Neuronal stem cell (in vitro differentiated cells): ENCODE measurements at regions not wholly inside any gene's neighbourhood (a gene's known extent, or its start where the extent isn't known, plus 50 kb on each side); places are given as distances from the start of the nearest gene placed in this dataset.

ENCODE experiments used
- DNase-seq: peaks from one replicate; pipeline ENCODE4 v3.0.0-alpha.2; 2013; ENCODE audit warnings: low spot score
- H2AFZ ChIP-seq: one replicate; pipeline ENCODE4 v1.6.1; 2013; ENCODE audit warnings: mild to moderate bottlenecking, low read length, inconsistent platforms
- H2AK5ac ChIP-seq: 2 replicates; pipeline ENCODE4 v1.6.1; 2013; ENCODE audit warnings: low read depth, mild to moderate bottlenecking, inconsistent platforms, low read length, moderate library complexity, mixed read lengths
- H2BK120ac ChIP-seq: 2 replicates; pipeline ENCODE4 v1.6.1; 2013; ENCODE audit warnings: low read depth, mild to moderate bottlenecking, inconsistent platforms, low read length, moderate library complexity, mixed read lengths
- H2BK12ac ChIP-seq: one replicate; pipeline ENCODE4 v1.6.1; 2013; ENCODE audit warnings: low read length, inconsistent platforms
- H2BK15ac ChIP-seq: 2 replicates; pipeline ENCODE4 v1.6.1; 2013; ENCODE audit warnings: mild to moderate bottlenecking, low read length, inconsistent platforms, mixed read lengths
- H2BK5ac ChIP-seq: one replicate; pipeline ENCODE4 v1.6.1; 2013; ENCODE audit warnings: inconsistent platforms, mild to moderate bottlenecking, low read length, moderate library complexity
- H3K14ac ChIP-seq: one replicate; pipeline ENCODE4 v1.6.1; 2013; ENCODE audit warnings: low read length, inconsistent platforms
- H3K18ac ChIP-seq: 2 replicates; pipeline ENCODE4 v1.6.1; 2013; ENCODE audit warnings: low read length, inconsistent platforms
- H3K23ac ChIP-seq: 2 replicates; pipeline ENCODE4 v1.6.1; 2013; ENCODE audit warnings: low read depth, mild to moderate bottlenecking, mixed read lengths, low read length, inconsistent platforms; ENCODE audit not compliant: poor library complexity
- H3K27ac ChIP-seq: replicated peaks from 3 replicates; pipeline ENCODE4 v1.5.1; 2013; ENCODE audit warnings: low read length, inconsistent platforms
- H3K27me3 ChIP-seq, 3 experiments: 2 replicates each; pipeline ENCODE4 v1.6.1; 2013; ENCODE audit warnings: low read length in 3 of 3, mild to moderate bottlenecking in 2 of 3, inconsistent platforms in 1 of 3, low read depth in 1 of 3, mixed read lengths in 1 of 3, moderate library complexity in 1 of 3; ENCODE audit not compliant: control insufficient read depth in 3 of 3, insufficient read depth in 3 of 3
- H3K36me3 ChIP-seq, 2 donors: replicated peaks in 1 of 2; 2 replicates each; pipeline ENCODE4 v1.6.1; 2013; ENCODE audit warnings: low read length in 2 of 2; ENCODE audit not compliant: control insufficient read depth in 2 of 2, insufficient read depth in 2 of 2
- H3K4ac ChIP-seq: 2 replicates; pipeline ENCODE4 v1.6.1; 2013; ENCODE audit warnings: inconsistent platforms, mild to moderate bottlenecking, low read length, moderate library complexity
- H3K4me1 ChIP-seq, 2 donors: 1 replicate in 1 of 2; 2 replicates in 1 of 2; pipeline ENCODE4 v1.6.1; 2013; ENCODE audit warnings: low read length in 2 of 2, low read depth in 1 of 2; ENCODE audit not compliant: control insufficient read depth in 2 of 2, insufficient read depth in 1 of 2
- H3K4me2 ChIP-seq: one replicate; pipeline ENCODE4 v1.6.1; 2013; ENCODE audit warnings: mild to moderate bottlenecking, low read length, inconsistent platforms; ENCODE audit not compliant: insufficient read depth, poor library complexity, severe bottlenecking
- H3K4me3 ChIP-seq, 2 donors: 2 replicates each; pipeline ENCODE4 v1.5.1; 2013; ENCODE audit warnings: low read length in 2 of 2, mild to moderate bottlenecking in 2 of 2, inconsistent platforms in 1 of 2, moderate library complexity in 1 of 2
- H3K79me1 ChIP-seq: one replicate; pipeline ENCODE4 v1.6.1; 2013; ENCODE audit warnings: low read depth, mild to moderate bottlenecking, inconsistent platforms, low read length, moderate library complexity
- H3K9ac ChIP-seq: one replicate; pipeline ENCODE4 v1.6.1; 2013; ENCODE audit warnings: mild to moderate bottlenecking, low read depth, low read length, inconsistent platforms; ENCODE audit not compliant: poor library complexity
- H3K9me3 ChIP-seq, 2 donors: replicated peaks in 1 of 2; 2 replicates each; pipeline versions ENCODE3 to v1.6.1; 2013; ENCODE audit warnings: low read length in 2 of 2, mild to moderate bottlenecking in 2 of 2, inconsistent platforms in 1 of 2, low read depth in 1 of 2, mixed read lengths in 1 of 2, moderate library complexity in 1 of 2; ENCODE audit not compliant: control insufficient read depth in 2 of 2, insufficient read depth in 1 of 2
- H4K8ac ChIP-seq: one replicate; pipeline ENCODE4 v1.6.1; 2013; ENCODE audit warnings: low read depth, mild to moderate bottlenecking, inconsistent platforms, low read length, moderate library complexity
- H4K91ac ChIP-seq: one replicate; pipeline ENCODE4 v1.6.1; 2013; ENCODE audit warnings: low read length, low read depth, mild to moderate bottlenecking, inconsistent platforms; ENCODE audit not compliant: poor library complexity
- WGBS, 2 donors: extraction: QIAGEN DNeasy Blood & Tissue Kit; methylation state at CpG; one replicate each; pipeline ENCODE4 v1.1.7; 2013; ENCODE audit warnings: missing lambda C conversion rate in 2 of 2, mixed read lengths in 1 of 2; ENCODE audit not compliant: insufficient read length in 2 of 2, insufficient replicate concordance in 1 of 2; ENCODE audit errors: extremely low coverage in 2 of 2; 5-methylcytosine and 5-hydroxymethylcytosine counted together

DNA sequence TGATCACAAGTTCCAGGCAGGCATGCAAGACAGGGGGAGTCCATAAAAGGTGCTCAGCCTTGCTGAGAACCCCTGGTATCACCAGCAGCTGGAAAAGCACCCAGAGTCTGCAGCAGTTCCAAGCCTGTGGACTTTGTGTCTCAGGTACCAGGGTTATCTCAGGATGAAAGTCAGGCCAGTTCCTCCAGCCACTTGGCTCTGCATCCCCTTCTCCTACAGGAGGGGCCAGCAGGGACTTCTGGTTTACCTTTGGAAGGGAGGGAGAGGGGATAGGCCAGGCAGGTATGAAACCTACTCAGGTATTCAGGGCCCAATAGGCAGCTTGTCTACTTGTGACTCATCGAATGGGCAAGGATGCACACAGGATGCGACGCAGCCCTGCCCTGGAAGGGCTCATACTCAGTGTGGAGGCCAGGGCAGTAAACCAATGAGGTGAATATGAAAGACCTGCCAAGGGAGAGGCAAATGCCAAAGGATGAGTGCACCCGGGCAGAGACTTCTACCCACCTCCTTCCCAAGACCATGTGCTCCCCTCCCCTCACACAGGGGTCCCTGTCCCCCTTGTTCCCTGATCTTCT, 148.2 kb downstream of the SLC38A6 start:
- Histone ChIP-seq H4K91ac (no peak overlapping the region), H2AFZ (no peak overlapping the region), H3K79me1 (no peaks in the 10 kb centered on the region), H4K8ac (no peak overlapping the region), H3K23ac (peak overlapping the region; percentile 17), H3K36me3 (no peaks in the 10 kb centered on the region), H3K27me3 (no peaks in the 10 kb centered on the region), H3K4me1 (peaks cover 3 to 18% of the 10 kb centered on the region in 2 donors), H2BK15ac (no peak overlapping the region), H3K18ac (no peak overlapping the region), H3K9me3 (no peaks in the 10 kb centered on the region), H3K4me3 (peak overlapping the region in 1 of 2 donors; percentile 12), H3K9ac (no peak overlapping the region), H3K27ac (no peak overlapping the region), H2BK5ac (no peak overlapping the region), H2BK12ac (no peak overlapping the region), H3K14ac (no peak overlapping the region), H3K4ac (no peak overlapping the region), H3K4me2 (no peak overlapping the region), H2BK120ac (no peak overlapping the region), H2AK5ac (no peak overlapping the region)
- no CpG with 5 or more reads among the region's 4 CpGs for WGBS, 2 donors
- DNase-seq: no peak

DNA sequence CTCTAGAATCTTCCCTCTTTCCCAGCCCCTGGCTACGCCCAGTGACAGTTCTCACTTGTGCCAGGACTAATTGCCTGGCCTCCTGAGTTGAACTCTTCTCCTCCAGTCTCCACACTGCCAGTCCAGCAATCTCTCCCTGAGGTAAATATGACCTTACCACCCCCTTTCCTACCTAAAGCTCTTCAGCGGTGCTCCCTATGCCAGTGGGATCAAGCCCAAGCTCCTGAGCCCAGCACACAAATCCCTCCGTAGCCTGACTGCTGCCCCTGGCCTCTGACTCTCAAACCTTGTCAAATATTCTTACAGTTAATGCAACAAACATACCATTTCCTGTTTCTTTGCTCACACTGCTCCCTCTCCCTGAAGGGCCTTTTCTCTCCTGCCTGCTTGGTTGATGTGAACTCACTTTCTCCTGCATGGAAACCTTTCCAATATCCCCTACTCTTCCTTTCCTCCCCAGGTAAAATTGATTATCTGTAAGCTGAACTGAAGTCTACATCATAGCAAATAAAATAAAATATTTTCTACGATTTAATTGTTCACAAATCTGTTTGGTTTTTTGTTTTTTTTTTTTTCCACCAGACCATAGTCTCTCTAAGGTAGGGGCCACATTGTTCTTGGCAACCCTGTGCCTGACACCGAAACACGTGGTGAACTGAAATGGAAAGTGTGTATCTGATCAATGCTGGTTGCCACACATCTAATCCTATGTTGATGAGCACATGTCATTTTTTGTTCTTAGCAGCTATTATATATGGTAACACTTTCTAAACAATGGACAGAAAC, 147.5 kb downstream of the SLC38A6 start:
- H3K14ac ChIP-seq: no peak overlapping the region
- H4K8ac ChIP-seq: no peak overlapping the region
- no peak overlapping the region for H2BK15ac ChIP-seq
- H3K18ac ChIP-seq: no peak overlapping the region
- H3K9me3 ChIP-seq: no peaks in the 10 kb centered on the region
- no peak overlapping the region for H2AFZ ChIP-seq
- no peak overlapping the region for H4K91ac ChIP-seq
- H3K4ac ChIP-seq: no peak overlapping the region
- H3K9ac ChIP-seq: no peak overlapping the region
- H2BK120ac ChIP-seq: no peak overlapping the region
- H3K4me2 ChIP-seq: no peak overlapping the region
- H2AK5ac ChIP-seq: no peak overlapping the region
- H3K36me3 ChIP-seq: no peaks in the 10 kb centered on the region
- WGBS, 2 donors: no CpG with 5 or more reads among the region's 6 CpGs
- H3K79me1 ChIP-seq: no peaks in the 10 kb centered on the region
- no peak overlapping the region for H2BK12ac ChIP-seq
- H3K27ac ChIP-seq: no peak overlapping the region
- H3K27me3 ChIP-seq: no peaks in the 10 kb centered on the region
- H3K4me1 ChIP-seq: peaks cover 3 to 18% of the 10 kb centered on the region in 2 donors
- H3K4me3 ChIP-seq: no peak overlapping the region
- H3K23ac ChIP-seq: no peak overlapping the region
- H2BK5ac ChIP-seq: no peak overlapping the region
- no peak for DNase-seq

DNA sequence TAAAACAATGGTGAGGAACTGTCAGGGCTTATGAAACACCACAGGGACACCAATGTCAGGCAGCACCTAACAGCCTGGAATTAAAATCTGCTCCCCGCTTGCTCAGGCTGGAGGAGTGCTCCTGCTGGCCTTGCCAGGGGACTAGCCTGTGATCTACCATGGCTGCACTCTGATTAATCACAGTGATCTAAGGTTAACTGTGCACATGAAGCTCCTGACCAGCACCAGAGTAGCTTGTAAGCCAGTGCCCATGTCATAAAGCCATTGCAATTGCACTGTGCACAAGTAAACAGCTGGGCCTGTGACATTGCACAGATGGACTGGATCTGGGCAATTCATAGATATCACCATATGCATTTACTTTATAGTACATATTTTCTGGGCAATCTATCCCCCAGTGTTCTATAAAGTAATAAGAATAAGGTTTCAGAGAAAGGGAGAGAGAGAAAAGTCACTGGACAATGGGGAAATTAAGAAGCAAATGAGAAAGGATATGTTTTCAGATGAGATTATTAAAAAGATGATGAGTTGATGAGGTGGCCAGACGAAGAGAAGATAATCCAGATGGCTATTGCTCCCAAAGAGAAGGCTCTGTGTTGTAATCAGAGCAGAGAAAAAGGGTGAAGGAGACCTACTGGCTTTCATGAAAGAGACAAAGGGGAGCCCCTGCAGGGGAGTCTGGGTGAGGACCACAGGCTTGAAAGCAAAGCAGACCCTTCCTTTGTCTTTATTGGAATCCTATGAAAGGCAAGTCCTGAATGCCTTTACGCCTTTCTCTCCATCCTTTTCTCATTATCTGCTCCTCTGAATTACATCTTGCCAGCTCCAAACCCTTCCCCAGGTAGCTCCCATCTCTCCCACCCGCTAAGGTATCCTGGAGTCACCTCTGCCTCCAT, 145.8 kb downstream of the SLC38A6 start:
- Histone ChIP-seq H2AFZ (no peak overlapping the region), H2AK5ac (no peak overlapping the region), H3K79me1 (no peaks in the 10 kb centered on the region), H3K9me3 (peaks cover 0 to 2% of the 10 kb centered on the region in 2 donors), H2BK120ac (no peak overlapping the region), H3K14ac (no peak overlapping the region), H3K9ac (peak overlapping the region; percentile 63), H3K4me1 (peaks cover 3 to 18% of the 10 kb centered on the region in 2 donors), H3K23ac (no peak overlapping the region), H3K36me3 (no peaks in the 10 kb centered on the region), H3K4ac (no peak overlapping the region), H2BK15ac (no peak overlapping the region), H4K91ac (no peak overlapping the region), H4K8ac (no peak overlapping the region), H3K27me3 (no peaks in the 10 kb centered on the region), H3K4me3 (no peak overlapping the region), H2BK12ac (no peak overlapping the region), H3K4me2 (no peak overlapping the region), H3K18ac (no peak overlapping the region), H3K27ac (no peak overlapping the region), H2BK5ac (no peak overlapping the region)
- no CpG with 5 or more reads among the region's 4 CpGs for WGBS, 2 donors
- DNase-seq: no peak
